Tongue (tissue), 2 donors: ENCODE measurements at regions not wholly inside any gene's neighbourhood (a gene's known extent, or its start where the extent isn't known, plus 50 kb on each side); places are given as distances from the start of the nearest gene placed in this dataset. TPM values are rescaled to one million over a fixed set of nuclear protein-coding genes. Genes with fewer than 3 reads are reported as not detected.
"Not testable (repeated sequence)": the region's sequence is repeated elsewhere in the genome, so short reads cannot be mapped to it uniquely, and the experiment has no call there.

Experiments
- DNase-seq: peaks from one replicate; pipeline ENCODE4 v3.0.0-alpha.2; 2015
- small RNA-seq: library from RNA; depleted of rRNA; stranded (forward); fragments of <200 nt; gene quantifications from one replicate; pipeline ENCODE3, GENCODE V24; 2014; ENCODE audit warnings: low replicate concordance

DNA sequence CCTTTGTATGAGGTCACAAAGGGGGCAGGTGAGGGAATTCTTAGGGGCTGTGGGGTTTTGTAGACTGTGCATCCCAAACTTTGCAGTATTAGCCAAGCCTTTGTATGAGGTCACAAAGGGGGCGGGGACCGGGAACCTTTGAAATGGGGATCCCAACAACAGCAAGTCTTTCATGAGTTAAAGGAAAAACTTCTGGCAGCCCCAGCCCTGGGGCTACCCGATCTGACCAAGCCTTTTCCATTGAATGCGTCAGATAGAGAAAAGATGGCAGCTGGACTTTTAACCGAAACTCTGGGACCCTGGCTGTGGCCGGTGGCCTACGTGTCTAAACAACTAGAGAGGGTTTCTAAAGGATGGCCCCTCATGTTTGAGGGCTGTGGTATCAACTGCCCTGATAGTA lies 79.0 kb upstream of the RUBCNL start:
- DNase-seq, result not testable (repeated sequence)

DNA sequence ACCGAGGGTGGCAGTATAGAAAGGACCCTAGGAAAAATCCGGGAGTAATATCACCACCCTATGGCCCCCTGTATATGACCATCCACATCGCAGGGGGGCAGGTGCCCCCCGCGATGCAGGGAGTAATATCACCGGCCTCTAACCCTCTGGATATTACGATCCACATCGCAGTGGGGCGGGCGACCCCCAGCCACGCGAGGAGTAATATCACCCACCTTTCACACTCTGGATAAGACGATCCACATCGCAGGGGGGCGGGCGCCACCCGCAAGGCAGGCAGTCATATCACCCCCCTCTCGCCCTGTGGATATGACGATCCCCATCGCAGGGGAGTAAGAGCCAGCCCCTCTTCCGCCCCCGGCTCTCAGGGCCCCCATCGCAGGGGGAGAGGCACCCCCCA lies 76.7 kb upstream of the RUBCNL start:
- no peak for DNase-seq

DNA sequence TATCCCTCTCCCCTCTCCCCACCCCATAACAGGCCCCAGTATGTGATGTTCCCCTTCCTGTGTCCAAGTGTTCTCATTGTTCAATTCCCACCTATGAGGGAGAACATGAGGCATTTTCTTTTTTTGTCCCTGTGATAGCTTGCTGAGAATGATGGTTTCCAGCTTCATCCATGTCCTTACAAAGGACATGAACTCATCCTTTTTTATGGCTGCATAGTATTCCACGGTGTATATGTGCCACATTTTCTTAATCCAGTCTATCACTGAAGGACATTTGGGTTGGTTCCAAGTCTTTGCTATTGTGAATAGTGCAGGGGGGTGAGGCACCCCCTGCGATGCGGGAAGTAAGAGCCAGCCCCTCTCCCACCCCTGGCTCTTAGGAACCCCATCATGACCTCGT lies 73.2 kb upstream of the RUBCNL start:
- DNase-seq, result not testable (repeated sequence)

DNA sequence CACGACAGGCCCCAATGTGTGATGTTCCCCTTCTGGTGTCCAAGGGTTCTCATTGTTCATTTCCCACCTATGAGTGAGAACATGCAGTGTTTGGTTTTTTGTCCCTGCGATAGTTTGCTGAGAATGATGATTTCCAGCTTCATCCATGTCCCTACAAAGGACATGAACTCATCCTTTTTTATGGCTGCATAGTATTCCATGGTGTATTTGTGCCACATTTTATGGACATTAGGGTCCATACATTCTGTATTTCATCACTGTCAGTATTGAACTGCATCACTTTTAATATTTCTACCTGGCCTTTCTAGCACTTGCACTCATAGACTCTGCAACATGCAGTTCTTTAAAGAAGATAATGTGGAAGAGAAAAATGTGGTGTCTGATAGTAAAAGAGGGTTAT lies 70.2 kb upstream of the RUBCNL start:
- not testable (repeated sequence) for DNase-seq

GRCh38 chr13:46455924-46456323 lies 68.9 kb upstream of the RUBCNL start:
- not testable (repeated sequence) for DNase-seq

- not testable (repeated sequence) for DNase-seq
Observed at GRCh38 chr13:46451145-46451544, 64.1 kb upstream of the RUBCNL start.

DNA sequence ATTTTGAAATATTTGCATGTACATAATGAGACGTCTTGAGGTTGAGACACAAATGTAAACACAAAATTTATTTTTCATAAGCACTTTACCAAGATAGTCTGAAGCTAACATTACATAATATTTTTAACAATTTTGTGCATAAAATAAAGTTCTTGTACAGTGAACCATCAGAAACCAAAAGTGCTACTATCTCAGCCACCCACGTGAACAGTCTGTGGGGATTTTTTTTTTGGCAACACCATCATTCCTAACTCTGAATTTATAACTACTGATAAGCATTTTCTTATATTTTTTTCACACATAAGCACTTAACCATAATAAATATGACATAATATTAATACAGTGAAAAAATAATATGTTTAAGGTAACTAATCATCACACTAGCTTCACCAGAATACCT lies 62.9 kb upstream of the RUBCNL start:
- not testable (repeated sequence) for DNase-seq

DNA sequence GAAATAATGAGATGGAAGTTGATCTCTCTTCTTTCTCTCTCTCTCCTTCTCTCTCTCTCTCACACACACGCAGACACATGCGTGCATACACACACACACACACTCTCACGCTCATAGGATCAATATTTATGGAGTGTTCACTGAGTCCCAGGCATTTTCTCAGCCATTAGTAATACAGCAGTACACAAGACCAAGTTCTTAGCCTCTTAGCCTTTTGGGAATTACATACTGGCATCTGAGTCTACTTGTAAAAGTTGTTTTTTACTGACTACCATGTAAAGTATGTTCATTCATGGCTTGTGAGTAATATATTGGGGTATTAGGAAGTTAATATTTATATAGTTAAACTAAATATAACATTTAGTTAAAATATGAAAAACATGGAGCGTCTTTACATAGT lies 61.1 kb upstream of the RUBCNL start:
- DNase-seq, result not testable (repeated sequence)

GRCh38 chr13:46437808-46438404 lies 50.9 kb upstream of the RUBCNL start:
- peak; percentile 3 for DNase-seq

Small RNAs in the stretch of these regions (small RNA-seq; reads per million reads assigned to genes)
- gene COX17P1, result not detected
